Uterus (tissue), 3 donors: ENCODE measurements at regions not wholly inside any gene's neighbourhood (a gene's known extent, or its start where the extent isn't known, plus 50 kb on each side); places are given as distances from the start of the nearest gene placed in this dataset.

ENCODE experiments used
- DNase-seq, 2 donors: peaks; one replicate each; pipeline ENCODE4 v3.0.0-alpha.2; 2019 to 2020
- H3K27ac ChIP-seq, 2 donors: fragments of 200-600 bp; sonication (generic); 1 replicate in 1 of 2; 2 replicates in 1 of 2; pipeline ENCODE4 v1.5.1; 2016 to 2018
- H3K27me3 ChIP-seq, 2 donors: fragments of 200-600 bp; sonication (generic); one replicate each; pipeline ENCODE4 v1.5.1; 2018 to 2019; ENCODE audit warnings: control low read depth in 1 of 2
- H3K36me3 ChIP-seq, 2 donors: fragments of 200-600 bp; sonication (generic); one replicate each; pipeline ENCODE4 v1.5.1; 2019; ENCODE audit warnings: control low read depth in 1 of 2
- H3K4me1 ChIP-seq, 2 donors: fragments of 200-600 bp; sonication (generic); one replicate each; pipeline ENCODE4 v1.5.1; 2018 to 2019; ENCODE audit warnings: control low read depth in 1 of 2
- H3K4me3 ChIP-seq, 2 donors: fragments of 200-600 bp; sonication (generic); 1 replicate in 1 of 2; 2 replicates in 1 of 2; pipeline ENCODE4 v1.5.1; 2018 to 2019; ENCODE audit warnings: mild to moderate bottlenecking in 1 of 2
- H3K9me3 ChIP-seq, 2 donors: fragments of 200-600 bp; sonication (generic); one replicate each; pipeline ENCODE4 v1.5.1; 2019; ENCODE audit warnings: control low read depth in 1 of 2
- CTCF ChIP-seq, 4 experiments: fragments of 200-600 bp in 2 of 4; fragments of 450-650 bp in 2 of 4; sonication (generic) in 2 of 4; IDR thresholded peaks; one replicate each; pipeline ENCODE4 v1.5.1; 2016 to 2019; ENCODE audit warnings: antibody characterized with exemption in 4 of 4, mild to moderate bottlenecking in 2 of 4, moderate library complexity in 1 of 4
- POLR2A ChIP-seq, 2 donors: fragments of 450-650 bp; IDR thresholded peaks; one replicate each; pipeline ENCODE4 v1.6.1; 2016; ENCODE audit warnings: antibody characterized with exemption in 2 of 2, mild to moderate bottlenecking in 1 of 2, moderate library complexity in 1 of 2
- intact Hi-C: fragments of 100-400 bp; cut with DNase I; formaldehyde crosslinking; loops from one replicate; pipeline ENCODE4 v1.15.1; 2023; ENCODE audit warnings: low total_unique reads
- donor health status: DM: yes; HTN: yes; CAD: no.

DNA sequence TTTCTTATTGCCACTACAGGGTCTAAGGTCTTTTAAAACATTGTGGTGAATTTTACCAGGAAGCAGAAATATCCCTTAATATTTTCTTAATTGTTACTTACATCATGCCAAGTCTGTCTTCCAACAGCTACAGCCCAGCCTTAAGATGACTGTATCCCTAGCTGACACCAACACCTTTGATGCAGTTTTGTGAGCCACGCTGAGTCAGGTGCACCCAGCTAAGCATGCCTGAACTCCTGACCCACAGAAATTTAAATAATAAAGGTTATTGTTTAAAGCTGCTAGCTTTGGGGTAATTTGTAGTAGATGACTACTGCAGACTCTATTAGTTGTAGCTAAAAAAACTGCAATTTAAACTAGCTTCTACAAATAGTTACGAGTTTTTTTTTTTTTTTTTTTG is 1757.9 kb upstream of the LRRTM1 start:
- Histone ChIP-seq H3K27ac (no peak overlapping the region), H3K27me3 (no peaks in the 10 kb centered on the region), H3K9me3 (no peaks in the 10 kb centered on the region), H3K4me3 (no peak overlapping the region), H3K4me1 (no peaks in the 10 kb centered on the region), H3K36me3 (no peaks in the 10 kb centered on the region)
- DNase-seq = no peak
- TF ChIP-seq CTCF (IDR thresholded peaks at IDR 0.05) (no peak), POLR2A (IDR thresholded peaks at IDR 0.05) (no peak)
- intact Hi-C loops = no loop called here

GRCh38 chr2:82055846-82056245 is 1751.3 kb upstream of the LRRTM1 start:
- H3K36me3 ChIP-seq = no peaks in the 10 kb centered on the region
- no peak for DNase-seq
- no peak overlapping the region for H3K4me3 ChIP-seq
- intact Hi-C loops = no loop called here
- no peak for TF ChIP-seq POLR2A (IDR thresholded peaks at IDR 0.05)
- TF ChIP-seq CTCF (IDR thresholded peaks at IDR 0.05) = no peak
- no peaks in the 10 kb centered on the region for H3K9me3 ChIP-seq
- H3K27ac ChIP-seq = no peak overlapping the region
- no peaks in the 10 kb centered on the region for H3K4me1 ChIP-seq
- no peaks in the 10 kb centered on the region for H3K27me3 ChIP-seq

- Histone ChIP-seq H3K36me3 (no peaks in the 10 kb centered on the region), H3K9me3 (no peaks in the 10 kb centered on the region), H3K4me3 (no peak overlapping the region), H3K27me3 (no peaks in the 10 kb centered on the region), H3K27ac (no peak overlapping the region), H3K4me1 (no peaks in the 10 kb centered on the region)
- intact Hi-C loops = no loop called here
- TF ChIP-seq POLR2A (IDR thresholded peaks at IDR 0.05) = no peak
- no peak for TF ChIP-seq CTCF (IDR thresholded peaks at IDR 0.05)
- no peak for DNase-seq
These were observed 1739.3 kb upstream of the LRRTM1 start for GRCh38 chr2:82043867-82044266.

- DNase-seq = no peak
- Histone ChIP-seq H3K4me1 (no peaks in the 10 kb centered on the region), H3K9me3 (no peaks in the 10 kb centered on the region), H3K36me3 (no peaks in the 10 kb centered on the region), H3K4me3 (no peak overlapping the region), H3K27ac (no peak overlapping the region), H3K27me3 (no peaks in the 10 kb centered on the region)
- no peak for TF ChIP-seq CTCF (IDR thresholded peaks at IDR 0.05)
- TF ChIP-seq POLR2A (IDR thresholded peaks at IDR 0.05) = no peak
- intact Hi-C loops = no loop called here
These were observed 1723.5 kb upstream of the LRRTM1 start for GRCh38 chr2:82027921-82028615.

GRCh38 chr2:82023710-82024109 is 1719.2 kb upstream of the LRRTM1 start:
- Histone ChIP-seq H3K4me3 (no peak overlapping the region), H3K36me3 (no peaks in the 10 kb centered on the region), H3K4me1 (no peaks in the 10 kb centered on the region), H3K27me3 (no peaks in the 10 kb centered on the region), H3K27ac (no peak overlapping the region), H3K9me3 (no peaks in the 10 kb centered on the region)
- no peak for TF ChIP-seq CTCF (IDR thresholded peaks at IDR 0.05)
- TF ChIP-seq POLR2A (IDR thresholded peaks at IDR 0.05) = no peak
- intact Hi-C loops = no loop called here
- no peak for DNase-seq
